HG02981 (cell line): ENCODE measurements at regions not wholly inside any gene's neighbourhood (a gene's known extent, or its start where the extent isn't known, plus 50 kb on each side); places are given as distances from the start of the nearest gene placed in this dataset.
"Not testable (repeated sequence)": the region's sequence is repeated elsewhere in the genome, so short reads cannot be mapped to it uniquely, and the experiment has no call there.

Experiments
- ATAC-seq: cut with Tn5 transposase; IDR thresholded peaks from one replicate; pipeline ENCODE4 v1.9.1; 2021; ENCODE audit warnings: mild to moderate bottlenecking, moderate library complexity; ENCODE audit not compliant: unreplicated experiment

- ATAC-seq, result not testable (repeated sequence)
Measured at GRCh38 chr7:93658163-93658562, 83.6 kb upstream of the CALCR start.

- ATAC-seq, result no peak
Measured at GRCh38 chr7:93651603-93652159, 77.2 kb upstream of the CALCR start.

DNA sequence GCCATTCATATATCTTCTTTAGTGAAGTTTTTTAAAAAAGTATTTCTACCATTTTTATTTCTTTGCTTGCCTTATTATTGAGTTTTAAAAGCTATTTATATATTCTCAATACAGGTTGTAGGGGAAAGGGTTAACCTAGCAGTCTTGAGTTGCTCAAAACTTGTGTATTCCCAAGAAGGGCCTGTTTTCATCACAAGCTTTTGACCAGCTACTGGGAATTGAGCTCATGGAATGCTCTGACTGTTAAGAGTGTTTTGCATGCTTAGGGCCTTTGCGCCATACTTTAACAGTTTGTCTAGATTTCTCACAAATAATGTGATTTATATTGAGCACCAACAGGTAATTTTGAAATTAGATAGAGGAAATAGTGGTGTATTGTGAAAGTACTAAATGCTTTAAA, 72.0 kb upstream of the CALCR start:
- no peak for ATAC-seq

GRCh38 chr7:93636276-93636675, 61.8 kb upstream of the CALCR start:
- no peak for ATAC-seq

- ATAC-seq, result no peak
Measured at GRCh38 chr7:93632371-93632770, 57.8 kb upstream of the CALCR start.

DNA sequence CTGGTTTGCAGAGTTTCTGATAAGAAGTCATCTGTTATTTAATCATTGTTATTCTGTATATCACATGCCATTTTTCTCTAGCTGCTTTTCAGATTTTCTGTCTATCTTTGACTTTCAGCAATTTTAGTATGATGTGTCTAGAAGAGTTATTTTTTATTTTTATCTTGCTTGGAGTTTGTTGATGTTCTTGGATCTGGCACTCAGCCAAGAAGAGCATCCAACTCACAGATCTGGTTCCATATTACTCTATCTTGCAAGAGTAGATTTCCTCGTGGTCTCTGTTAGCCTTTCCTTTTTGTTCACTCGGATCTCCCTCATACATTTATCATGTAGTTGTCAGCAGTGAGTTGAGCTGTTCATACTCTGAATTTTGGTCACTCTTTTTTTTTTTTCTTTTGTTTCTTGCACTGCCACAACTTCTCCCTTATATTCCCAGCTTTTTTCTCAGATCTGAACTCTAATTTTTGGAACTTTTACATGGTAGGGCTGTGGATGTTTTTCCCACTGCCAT, 54.8 kb upstream of the CALCR start:
- ATAC-seq, result no peak

- ATAC-seq, result no peak
Measured at GRCh38 chr7:93626869-93627268, 52.3 kb upstream of the CALCR start.
